Gastrocnemius medialis (tissue), 4 donors: ENCODE measurements at regions not wholly inside any gene's neighbourhood (a gene's known extent, or its start where the extent isn't known, plus 50 kb on each side); places are given as distances from the start of the nearest gene placed in this dataset.

ENCODE experiments used
- ATAC-seq, 2 donors: fragments of 150-250 bp; one replicate each; pipeline ENCODE4 v1.9.1; 2016
- DNase-seq, 2 donors: peaks; one replicate each; pipeline ENCODE4 v3.0.0-alpha.2; 2019
- H3K27ac ChIP-seq, 4 donors: fragments of 200-600 bp; sonication (generic); 1 replicate in 1 of 4; 2 replicates in 3 of 4; pipeline ENCODE4 v1.5.1; 2016 to 2018; ENCODE audit warnings: mild to moderate bottlenecking in 2 of 4, moderate library complexity in 1 of 4
- H3K27me3 ChIP-seq, 3 donors: fragments of 200-600 bp; sonication (generic) in 2 of 3; 1 replicate in 1 of 3; 2 replicates in 2 of 3; pipeline versions ENCODE4 v1.5.1 to v1.6.0; 2016 to 2019; ENCODE audit warnings: mild to moderate bottlenecking in 1 of 3, moderate library complexity in 1 of 3
- H3K36me3 ChIP-seq, 2 donors: fragments of 200-600 bp; sonication (generic) in 1 of 2; one replicate each; pipeline ENCODE4 v1.5.1; 2017 to 2018
- H3K4me1 ChIP-seq, 2 donors: fragments of 200-600 bp; sonication (generic) in 1 of 2; one replicate each; pipeline ENCODE4 v1.5.1; 2016 to 2017; ENCODE audit warnings: mild to moderate bottlenecking in 2 of 2
- H3K4me3 ChIP-seq, 4 donors: fragments of 200-600 bp; sonication (generic) in 3 of 4; 1 replicate in 1 of 4; 2 replicates in 3 of 4; pipeline ENCODE4 v1.5.1; 2016 to 2019; ENCODE audit warnings: mild to moderate bottlenecking in 2 of 4
- H3K9me3 ChIP-seq, 3 donors: fragments of 200-600 bp; sonication (generic) in 2 of 3; 1 replicate in 1 of 3; 2 replicates in 2 of 3; pipeline ENCODE4 v1.5.1; 2016 to 2019
- CTCF ChIP-seq, 5 experiments: fragments of 450-650 bp in 3 of 5; fragments of 200-600 bp in 2 of 5; sonication (generic) in 2 of 5; IDR thresholded peaks in 4 of 5; conservative IDR thresholded peaks in 1 of 5; 1 replicate in 4 of 5; 2 replicates in 1 of 5; pipeline ENCODE4 v1.5.1; 2016 to 2019; ENCODE audit warnings: antibody characterized with exemption in 5 of 5, mild to moderate bottlenecking in 3 of 5, moderate library complexity in 3 of 5
- POLR2A ChIP-seq, 2 donors: fragments of 450-650 bp; IDR thresholded peaks; one replicate each; pipeline ENCODE4 v1.6.1; 2017; ENCODE audit warnings: antibody characterized with exemption in 2 of 2, mild to moderate bottlenecking in 2 of 2, moderate library complexity in 2 of 2
- in situ Hi-C, 4 donors: fragments of 200-750 bp; cut with MboI; loops; one replicate each; pipeline versions ENCODE4 v1.15.0 to v1.8.0; 2017; ENCODE audit warnings: low sequenced_read_pairs in 4 of 4
- intact Hi-C: fragments of 100-400 bp; cut with DNase I; formaldehyde crosslinking; loops from one replicate; pipeline ENCODE4 v1.15.1; 2023; ENCODE audit warnings: low total_unique reads

- ATAC-seq (peak; percentile 86 to 88), DNase-seq (peak; percentile 23 to 40)
- no peak for TF ChIP-seq CTCF (IDR thresholded peaks at IDR 0.05 in 4 of 5, conservative IDR thresholded peaks at IDR 0.05 in 1 of 5)
- TF ChIP-seq POLR2A (IDR thresholded peaks at IDR 0.05) = no peak
- Histone ChIP-seq H3K9me3 (no peaks in the 10 kb centered on the region), H3K27me3 (no peaks in the 10 kb centered on the region), H3K4me3 (no peak overlapping the region), H3K36me3 (no peaks in the 10 kb centered on the region), H3K4me1 (peaks cover 11 to 16% of the 10 kb centered on the region in 2 donors), H3K27ac (peak overlapping the region; percentile 75 to 81 (median 78))
- intact Hi-C loops = no loop called here
- in situ Hi-C loops = no loop called here
Observed at GRCh38 chr10:43863859-43864591, 215.3 kb upstream of the ZNF32 start.

- no peaks in the 10 kb centered on the region for H3K36me3 ChIP-seq
- DNase-seq (no peak), ATAC-seq (no peak)
- in situ Hi-C loops = no loop called here
- H3K4me3 ChIP-seq = no peak overlapping the region
- intact Hi-C loops = no loop called here
- H3K27ac ChIP-seq = peak overlapping the region; percentile 54 to 79 (median 77)
- H3K9me3 ChIP-seq = no peaks in the 10 kb centered on the region
- H3K4me1 ChIP-seq = peaks cover 7 to 10% of the 10 kb centered on the region in 2 donors
- no peaks in the 10 kb centered on the region for H3K27me3 ChIP-seq
- TF ChIP-seq POLR2A (IDR thresholded peaks at IDR 0.05) = no peak
- TF ChIP-seq CTCF (IDR thresholded peaks at IDR 0.05 in 4 of 5, conservative IDR thresholded peaks at IDR 0.05 in 1 of 5) = no peak
Observed at GRCh38 chr10:43863270-43863669, 214.6 kb upstream of the ZNF32 start.

GRCh38 chr10:43862756-43863155, 214.1 kb upstream of the ZNF32 start:
- peaks cover 7 to 9% of the 10 kb centered on the region in 2 donors for H3K4me1 ChIP-seq
- no peak for TF ChIP-seq CTCF (IDR thresholded peaks at IDR 0.05 in 4 of 5, conservative IDR thresholded peaks at IDR 0.05 in 1 of 5)
- TF ChIP-seq POLR2A (IDR thresholded peaks at IDR 0.05) = no peak
- H3K27ac ChIP-seq = peak overlapping the region; percentile 54 to 79 (median 77)
- in situ Hi-C loops (no loop called here), intact Hi-C loops (no loop called here)
- H3K9me3 ChIP-seq = no peaks in the 10 kb centered on the region
- H3K27me3 ChIP-seq = no peaks in the 10 kb centered on the region
- H3K4me3 ChIP-seq = no peak overlapping the region
- ATAC-seq = no peak
- DNase-seq = no peak
- H3K36me3 ChIP-seq = no peaks in the 10 kb centered on the region

- no peaks in the 10 kb centered on the region for H3K27me3 ChIP-seq
- no peaks in the 10 kb centered on the region for H3K36me3 ChIP-seq
- peak overlapping the region; percentile 54 to 79 (median 77) for H3K27ac ChIP-seq
- no peaks in the 10 kb centered on the region for H3K9me3 ChIP-seq
- in situ Hi-C loops (no loop called here), intact Hi-C loops (no loop called here)
- peaks cover 7 to 9% of the 10 kb centered on the region in 2 donors for H3K4me1 ChIP-seq
- ATAC-seq (no peak), DNase-seq (no peak)
- TF ChIP-seq CTCF (IDR thresholded peaks at IDR 0.05 in 4 of 5, conservative IDR thresholded peaks at IDR 0.05 in 1 of 5) = no peak
- TF ChIP-seq POLR2A (IDR thresholded peaks at IDR 0.05) = no peak
- H3K4me3 ChIP-seq = no peak overlapping the region
Observed at GRCh38 chr10:43861966-43862751, 213.5 kb upstream of the ZNF32 start.
